ENCODE measurements at regions not wholly inside any gene's neighbourhood (a gene's known extent, or its start where the extent isn't known, plus 50 kb on each side); places are given as distances from the start of the nearest gene placed in this dataset.

DNA sequence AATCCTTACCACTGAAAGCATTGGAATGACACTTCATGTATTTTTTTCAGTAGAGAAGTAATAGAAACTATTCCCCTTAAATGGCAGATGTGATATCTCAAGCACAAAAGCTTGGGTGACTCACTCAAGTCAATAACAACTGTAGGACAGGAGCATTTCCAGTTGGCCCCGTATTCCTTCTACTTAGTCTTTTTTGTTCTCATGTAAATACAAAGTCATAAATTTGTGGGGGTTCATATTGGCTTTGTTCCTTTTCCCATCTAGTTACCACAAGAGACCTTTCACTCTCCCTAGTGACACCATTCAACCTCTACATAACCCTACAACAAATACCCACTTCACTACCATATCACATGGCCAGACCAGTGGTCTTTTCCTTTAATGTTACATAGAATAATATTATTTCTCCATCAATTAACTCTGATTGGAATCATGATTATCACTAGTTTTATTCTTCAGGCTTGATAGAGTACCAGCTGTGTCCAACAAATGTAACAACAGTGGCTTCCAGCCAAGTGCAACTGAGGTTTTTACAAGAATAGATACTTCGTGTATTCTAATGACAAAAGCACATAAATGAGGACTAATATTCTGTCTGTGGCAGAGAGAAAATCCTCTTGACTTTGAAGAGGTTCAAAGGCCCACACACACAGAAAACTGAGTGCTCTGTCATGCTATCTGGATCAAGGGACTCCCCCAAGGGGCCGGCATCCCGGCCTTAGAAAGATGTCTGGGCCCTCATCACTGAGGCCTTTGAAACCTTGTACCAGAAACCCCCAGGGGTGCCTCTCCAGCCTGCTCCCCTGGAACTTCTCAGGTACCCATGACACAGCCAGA, 94.0 kb upstream of the THBS1 start:
- Histone ChIP-seq H3K4me1 (ENCODE audit: insufficient read depth, low read length, severe bottlenecking) (no peaks in the 10 kb centered on the region), H3K27me3 (ENCODE audit: insufficient read depth, low read length) (no peaks in the 10 kb centered on the region), H3K4me3 (ENCODE audit: low read depth, low read length, poor library complexity, severe bottlenecking) (no peak overlapping the region), H3F3A (ENCODE audit: insufficient read depth, low read length) (no peaks in the 10 kb centered on the region), H3K9me2 (ENCODE audit: low read depth, low read length) (no peaks in the 10 kb centered on the region), H3K79me2 (ENCODE audit: insufficient read depth, low read length) (no peaks in the 10 kb centered on the region), H4K20me1 (ENCODE audit: insufficient read depth, low read length) (no peaks in the 10 kb centered on the region), H3K27ac (ENCODE audit: low read depth, low read length, poor library complexity, severe bottlenecking) (no peak overlapping the region), H2AFZ (ENCODE audit: low read length) (no peak overlapping the region), H3K4me2 (ENCODE audit: low read length) (no peak overlapping the region), H3K36me3 (ENCODE audit: insufficient read depth, low read length) (no peaks in the 10 kb centered on the region), H3K9me3 (ENCODE audit: low read length) (no peaks in the 10 kb centered on the region), H3K9ac (ENCODE audit: low read length) (no peak overlapping the region)
- TF ChIP-seq, protein P1, sequence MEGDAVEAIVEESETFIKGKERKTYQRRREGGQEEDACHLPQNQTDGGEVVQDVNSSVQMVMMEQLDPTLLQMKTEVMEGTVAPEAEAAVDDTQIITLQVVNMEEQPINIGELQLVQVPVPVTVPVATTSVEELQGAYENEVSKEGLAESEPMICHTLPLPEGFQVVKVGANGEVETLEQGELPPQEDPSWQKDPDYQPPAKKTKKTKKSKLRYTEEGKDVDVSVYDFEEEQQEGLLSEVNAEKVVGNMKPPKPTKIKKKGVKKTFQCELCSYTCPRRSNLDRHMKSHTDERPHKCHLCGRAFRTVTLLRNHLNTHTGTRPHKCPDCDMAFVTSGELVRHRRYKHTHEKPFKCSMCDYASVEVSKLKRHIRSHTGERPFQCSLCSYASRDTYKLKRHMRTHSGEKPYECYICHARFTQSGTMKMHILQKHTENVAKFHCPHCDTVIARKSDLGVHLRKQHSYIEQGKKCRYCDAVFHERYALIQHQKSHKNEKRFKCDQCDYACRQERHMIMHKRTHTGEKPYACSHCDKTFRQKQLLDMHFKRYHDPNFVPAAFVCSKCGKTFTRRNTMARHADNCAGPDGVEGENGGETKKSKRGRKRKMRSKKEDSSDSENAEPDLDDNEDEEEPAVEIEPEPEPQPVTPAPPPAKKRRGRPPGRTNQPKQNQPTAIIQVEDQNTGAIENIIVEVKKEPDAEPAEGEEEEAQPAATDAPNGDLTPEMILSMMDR (IDR thresholded peaks at IDR 0.05; ENCODE audit: low read length), result no peak

DNA sequence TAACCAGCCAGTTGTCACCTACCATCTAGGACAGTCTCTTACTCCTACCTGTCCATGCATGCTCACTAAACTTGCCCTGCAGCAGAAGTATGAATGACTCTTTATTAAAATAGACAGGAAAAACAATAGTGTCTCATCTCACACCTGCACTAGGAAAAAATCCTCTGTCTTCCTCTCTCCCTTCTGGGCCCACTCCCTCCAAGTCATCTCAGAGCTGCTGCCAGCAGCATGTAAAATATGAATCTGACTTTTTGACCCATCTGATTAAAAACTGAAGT, 93.5 kb upstream of the THBS1 start:
- no peaks in the 10 kb centered on the region for H3K27me3 ChIP-seq (ENCODE audit: insufficient read depth, low read length)
- H4K20me1 ChIP-seq (ENCODE audit: insufficient read depth, low read length), result no peaks in the 10 kb centered on the region
- no peaks in the 10 kb centered on the region for H3F3A ChIP-seq (ENCODE audit: insufficient read depth, low read length)
- no peak overlapping the region for H3K4me2 ChIP-seq (ENCODE audit: low read length)
- no peak overlapping the region for H3K4me3 ChIP-seq (ENCODE audit: low read depth, low read length, poor library complexity, severe bottlenecking)
- no peak overlapping the region for H3K27ac ChIP-seq (ENCODE audit: low read depth, low read length, poor library complexity, severe bottlenecking)
- no peaks in the 10 kb centered on the region for H3K79me2 ChIP-seq (ENCODE audit: insufficient read depth, low read length)
- TF ChIP-seq EZH2 (IDR thresholded peaks at IDR 0.05; ENCODE audit: borderline replicate concordance, low read length), result no peak
- TF ChIP-seq, protein P1 (IDR thresholded peaks at IDR 0.05; ENCODE audit: low read length), result no peak
- no peaks in the 10 kb centered on the region for H3K36me3 ChIP-seq (ENCODE audit: insufficient read depth, low read length)
- no peaks in the 10 kb centered on the region for H3K9me3 ChIP-seq (ENCODE audit: low read length)
- H2AFZ ChIP-seq (ENCODE audit: low read length), result no peak overlapping the region
- no peaks in the 10 kb centered on the region for H3K9me2 ChIP-seq (ENCODE audit: low read depth, low read length)
- H3K9ac ChIP-seq (ENCODE audit: low read length), result no peak overlapping the region
- H3K4me1 ChIP-seq (ENCODE audit: insufficient read depth, low read length, severe bottlenecking), result no peaks in the 10 kb centered on the region

DNA sequence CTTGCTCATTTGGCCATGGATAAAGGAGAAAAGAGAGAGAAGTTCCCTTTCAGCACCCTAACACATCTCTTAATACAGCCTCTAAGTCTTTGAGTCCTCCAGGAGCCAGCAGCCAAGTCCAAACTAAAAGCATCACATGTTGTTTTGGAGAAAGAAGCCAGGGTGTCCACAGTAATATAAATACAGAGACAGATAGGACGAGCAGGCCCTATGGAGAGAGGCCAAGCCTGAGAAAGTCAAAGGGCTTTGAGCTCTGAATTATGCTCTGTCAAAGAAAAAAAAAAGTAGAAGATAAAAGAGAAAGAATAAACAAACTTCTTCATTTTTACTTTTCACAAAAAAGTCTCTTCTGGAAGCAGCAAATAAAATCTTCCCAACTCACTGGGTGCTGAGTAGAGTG, 92.4 kb upstream of the THBS1 start:
- H3K9me3 ChIP-seq (ENCODE audit: low read length), result no peaks in the 10 kb centered on the region
- H3K4me2 ChIP-seq (ENCODE audit: low read length), result no peak overlapping the region
- H3K27ac ChIP-seq (ENCODE audit: low read depth, low read length, poor library complexity, severe bottlenecking), result no peak overlapping the region
- no peak overlapping the region for H3K4me3 ChIP-seq (ENCODE audit: low read depth, low read length, poor library complexity, severe bottlenecking)
- no peaks in the 10 kb centered on the region for H3K4me1 ChIP-seq (ENCODE audit: insufficient read depth, low read length, severe bottlenecking)
- H3F3A ChIP-seq (ENCODE audit: insufficient read depth, low read length), result no peaks in the 10 kb centered on the region
- no peak for TF ChIP-seq EZH2 (IDR thresholded peaks at IDR 0.05; ENCODE audit: borderline replicate concordance, low read length)
- TF ChIP-seq, protein P1 (IDR thresholded peaks at IDR 0.05; ENCODE audit: low read length), result no peak
- H3K79me2 ChIP-seq (ENCODE audit: insufficient read depth, low read length), result no peaks in the 10 kb centered on the region
- no peaks in the 10 kb centered on the region for H4K20me1 ChIP-seq (ENCODE audit: insufficient read depth, low read length)
- H3K9me2 ChIP-seq (ENCODE audit: low read depth, low read length), result no peaks in the 10 kb centered on the region
- no peaks in the 10 kb centered on the region for H3K36me3 ChIP-seq (ENCODE audit: insufficient read depth, low read length)
- no peak overlapping the region for H3K9ac ChIP-seq (ENCODE audit: low read length)
- no peaks in the 10 kb centered on the region for H3K27me3 ChIP-seq (ENCODE audit: insufficient read depth, low read length)
- H2AFZ ChIP-seq (ENCODE audit: low read length), result no peak overlapping the region
